HG02970 (cell line): ENCODE measurements at regions not wholly inside any gene's neighbourhood (a gene's known extent, or its start where the extent isn't known, plus 50 kb on each side); places are given as distances from the start of the nearest gene placed in this dataset.
"Not testable (repeated sequence)": the region's sequence is repeated elsewhere in the genome, so short reads cannot be mapped to it uniquely, and the experiment has no call there.

Experiments
- ATAC-seq: cut with Tn5 transposase; IDR thresholded peaks from one replicate; pipeline ENCODE4 v1.9.1; 2021; ENCODE audit warnings: mild to moderate bottlenecking, moderate library complexity, moderate number of reproducible peaks; ENCODE audit not compliant: unreplicated experiment, low FRiP score

GRCh38 chr6:137792160-137793033 lies 74.7 kb upstream of the TNFAIP3 start:
- ATAC-seq: no peak

- no peak for ATAC-seq
Observed at GRCh38 chr6:137793805-137794515, 73.1 kb upstream of the TNFAIP3 start.

GRCh38 chr6:137794516-137795201 lies 72.4 kb upstream of the TNFAIP3 start:
- ATAC-seq: no peak

GRCh38 chr6:137795501-137795900 lies 71.6 kb upstream of the TNFAIP3 start:
- no peak for ATAC-seq

GRCh38 chr6:137798261-137798660 lies 68.8 kb upstream of the TNFAIP3 start:
- ATAC-seq: no peak

- ATAC-seq: no peak
Observed at GRCh38 chr6:137798846-137799245, 68.2 kb upstream of the TNFAIP3 start.

- ATAC-seq: no peak
Observed at GRCh38 chr6:137799950-137800568, 67.0 kb upstream of the TNFAIP3 start.

GRCh38 chr6:137800762-137801161 lies 66.3 kb upstream of the TNFAIP3 start:
- ATAC-seq: no peak

GRCh38 chr6:137801352-137802114 lies 65.5 kb upstream of the TNFAIP3 start:
- ATAC-seq: no peak

GRCh38 chr6:137802408-137803182 lies 64.5 kb upstream of the TNFAIP3 start:
- no peak for ATAC-seq

GRCh38 chr6:137804637-137805036 lies 62.4 kb upstream of the TNFAIP3 start:
- ATAC-seq: no peak

- ATAC-seq: no peak
Observed at GRCh38 chr6:137805622-137806021, 61.4 kb upstream of the TNFAIP3 start.

- no peak for ATAC-seq
Observed at GRCh38 chr6:137806914-137807682, 60.0 kb upstream of the TNFAIP3 start.

GRCh38 chr6:137808191-137808590 lies 58.9 kb upstream of the TNFAIP3 start:
- no peak for ATAC-seq

- ATAC-seq: no peak
Observed at GRCh38 chr6:137808836-137809315, 58.2 kb upstream of the TNFAIP3 start.

- ATAC-seq: not testable (repeated sequence)
Observed at GRCh38 chr6:137809895-137810553, 57.0 kb upstream of the TNFAIP3 start.

GRCh38 chr6:137810554-137811120 lies 56.4 kb upstream of the TNFAIP3 start:
- ATAC-seq: no peak
